Transverse colon (tissue), 4 donors: ENCODE measurements at regions not wholly inside any gene's neighbourhood (a gene's known extent, or its start where the extent isn't known, plus 50 kb on each side); places are given as distances from the start of the nearest gene placed in this dataset.

Experiments used
- DNase-seq: peaks from one replicate; pipeline ENCODE4 v3.0.0-alpha.2; 2019
- H3K27ac ChIP-seq, 4 donors: fragments of 200-600 bp; sonication (generic); 2 replicates each; pipeline ENCODE4 v1.5.1; 2016 to 2018; ENCODE audit warnings: inconsistent platforms in 4 of 4
- H3K27me3 ChIP-seq: fragments of 200-600 bp; sonication (generic); 2 replicates; pipeline ENCODE4 v1.5.1; 2017; ENCODE audit warnings: inconsistent platforms
- H3K36me3 ChIP-seq, 4 donors: fragments of 200-600 bp; sonication (generic); 2 replicates each; pipeline ENCODE4 v1.5.1; 2017 to 2019; ENCODE audit warnings: inconsistent platforms in 4 of 4
- H3K4me1 ChIP-seq, 4 donors: fragments of 200-600 bp; sonication (generic); 2 replicates each; pipeline ENCODE4 v1.5.1; 2017 to 2020; ENCODE audit warnings: inconsistent platforms in 4 of 4
- H3K4me3 ChIP-seq, 4 donors: fragments of 200-600 bp; sonication (generic); 1 replicate in 1 of 4; 2 replicates in 3 of 4; pipeline versions ENCODE4 v1.5.1 to v1.6.1; 2017 to 2019; ENCODE audit warnings: inconsistent platforms in 4 of 4
- H3K9me3 ChIP-seq, 2 donors: fragments of 200-600 bp; sonication (generic); 2 replicates each; pipeline ENCODE4 v1.5.1; 2017 to 2019; ENCODE audit warnings: inconsistent platforms in 2 of 2
- EP300 ChIP-seq: sonication (generic); formaldehyde crosslinking; IDR thresholded peaks from one replicate; pipeline ENCODE4 v1.6.1; 2017; ENCODE audit warnings: antibody characterized with exemption, low read depth
- POLR2A ChIP-seq: fragments of 450-650 bp; IDR thresholded peaks from one replicate; pipeline ENCODE4 v1.6.1; 2016; ENCODE audit warnings: antibody characterized with exemption, mild to moderate bottlenecking, moderate library complexity
- POLR2AphosphoS5 ChIP-seq, 3 donors: sonication (generic); formaldehyde crosslinking; IDR thresholded peaks; one replicate each; pipeline ENCODE4 v1.6.1; 2016; ENCODE audit warnings: antibody characterized with exemption in 3 of 3
- WGBS, 2 donors: methylation state at CpG; one replicate each; pipeline ENCODE4 v1.1.5; 2018; ENCODE audit warnings: low coverage in 1 of 2; 5-methylcytosine and 5-hydroxymethylcytosine counted together
- in situ Hi-C, 4 donors: fragments of 200-750 bp; cut with MboI; loops; one replicate each; pipeline versions ENCODE4 v1.15.0 to v1.15.1; 2017; ENCODE audit warnings: low sequenced_read_pairs in 3 of 4, low pct_ligation_motif_present in 1 of 4, low pct_unique_long_range_greater_than_20kb in 1 of 4
- intact Hi-C: fragments of 100-400 bp; cut with DNase I; formaldehyde crosslinking; loops from one replicate; pipeline ENCODE4 v1.15.1; 2023; ENCODE audit warnings: low total_unique reads
- TF ChIP-seq, protein P1 (sequence below), 5 experiments: fragments of 200-600 bp in 3 of 5; fragments of 450-650 bp in 2 of 5; sonication (generic) in 3 of 5; IDR thresholded peaks; 1 replicate in 2 of 5; 2 replicates in 3 of 5; pipeline ENCODE4 v1.5.1; 2016 to 2017; ENCODE audit warnings: antibody characterized with exemption in 5 of 5, inconsistent platforms in 3 of 5, mild to moderate bottlenecking in 2 of 5, moderate library complexity in 1 of 5

GRCh38 chr9:95771556-95772246 is 103.8 kb upstream of the ERCC6L2 start:
- WGBS, 2 donors = 37 to 39% methylated on average over 7 to 20 of the region's 20 CpGs
- Histone ChIP-seq H3K4me3 (no peak overlapping the region), H3K4me1 (peaks cover 10 to 30% (median 24%) of the 10 kb centered on the region in 4 donors), H3K27me3 (no peaks in the 10 kb centered on the region), H3K9me3 (no peaks in the 10 kb centered on the region), H3K36me3 (no peaks in the 10 kb centered on the region), H3K27ac (peak overlapping the region; percentile 78 to 86 (median 84))
- peak; percentile 24 for DNase-seq
- TF ChIP-seq POLR2A = no peak
- TF ChIP-seq POLR2AphosphoS5 (IDR thresholded peaks at IDR 0.05) = peak in 1 of 3 donors; percentile 13
- intact Hi-C loops = loop anchor here (10.0 kb wide), 2 partner anchors 103 to 443 kb away; partner anchors contain the start of gene ERCC6L2
- in situ Hi-C loops = no loop called here

- H3K4me3 ChIP-seq = no peak overlapping the region
- 53 to 68% methylated on average over 2 to 7 of the region's 7 CpGs for whole genome bisulfite sequencing, 2 donors
- H3K36me3 ChIP-seq = no peaks in the 10 kb centered on the region
- H3K4me1 ChIP-seq = peaks cover 10 to 30% (median 24%) of the 10 kb centered on the region in 4 donors
- no peak for DNase-seq
- in situ Hi-C loops = no loop called here
- H3K27ac ChIP-seq = peak overlapping the region in 3 of 4 donors; percentile 78 to 86 (median 86)
- TF ChIP-seq POLR2AphosphoS5 (IDR thresholded peaks at IDR 0.05) (no peak), POLR2A (no peak), EP300 (no peak)
- TF ChIP-seq, protein P1, sequence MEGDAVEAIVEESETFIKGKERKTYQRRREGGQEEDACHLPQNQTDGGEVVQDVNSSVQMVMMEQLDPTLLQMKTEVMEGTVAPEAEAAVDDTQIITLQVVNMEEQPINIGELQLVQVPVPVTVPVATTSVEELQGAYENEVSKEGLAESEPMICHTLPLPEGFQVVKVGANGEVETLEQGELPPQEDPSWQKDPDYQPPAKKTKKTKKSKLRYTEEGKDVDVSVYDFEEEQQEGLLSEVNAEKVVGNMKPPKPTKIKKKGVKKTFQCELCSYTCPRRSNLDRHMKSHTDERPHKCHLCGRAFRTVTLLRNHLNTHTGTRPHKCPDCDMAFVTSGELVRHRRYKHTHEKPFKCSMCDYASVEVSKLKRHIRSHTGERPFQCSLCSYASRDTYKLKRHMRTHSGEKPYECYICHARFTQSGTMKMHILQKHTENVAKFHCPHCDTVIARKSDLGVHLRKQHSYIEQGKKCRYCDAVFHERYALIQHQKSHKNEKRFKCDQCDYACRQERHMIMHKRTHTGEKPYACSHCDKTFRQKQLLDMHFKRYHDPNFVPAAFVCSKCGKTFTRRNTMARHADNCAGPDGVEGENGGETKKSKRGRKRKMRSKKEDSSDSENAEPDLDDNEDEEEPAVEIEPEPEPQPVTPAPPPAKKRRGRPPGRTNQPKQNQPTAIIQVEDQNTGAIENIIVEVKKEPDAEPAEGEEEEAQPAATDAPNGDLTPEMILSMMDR (IDR thresholded peaks at IDR 0.05) = no peak
- intact Hi-C loops = loop anchor here (10.0 kb wide), 2 partner anchors 104 to 444 kb away; partner anchors contain the start of gene ERCC6L2
- H3K27me3 ChIP-seq = no peaks in the 10 kb centered on the region
- H3K9me3 ChIP-seq = no peaks in the 10 kb centered on the region
Observed at GRCh38 chr9:95770653-95771131, 104.8 kb upstream of the ERCC6L2 start.

GRCh38 chr9:95769909-95770433 is 105.5 kb upstream of the ERCC6L2 start:
- peak overlapping the region in 2 of 4 donors; percentile 86 for H3K27ac ChIP-seq
- intact Hi-C loops (loop anchor here (10.0 kb wide), 2 partner anchors 105 to 445 kb away; partner anchors contain the start of gene ERCC6L2), in situ Hi-C loops (no loop called here)
- TF ChIP-seq, protein P1 (IDR thresholded peaks at IDR 0.05) = no peak
- TF ChIP-seq POLR2AphosphoS5 (IDR thresholded peaks at IDR 0.05) = no peak
- TF ChIP-seq EP300 = no peak
- TF ChIP-seq POLR2A = no peak
- H3K4me1 ChIP-seq = peaks cover 10 to 30% (median 24%) of the 10 kb centered on the region in 4 donors
- 88 to 91% methylated on average over 6 of the region's 6 CpGs for WGBS, 2 donors
- no peak for DNase-seq
- H3K27me3 ChIP-seq = no peaks in the 10 kb centered on the region
- H3K9me3 ChIP-seq = no peaks in the 10 kb centered on the region
- no peaks in the 10 kb centered on the region for H3K36me3 ChIP-seq
- H3K4me3 ChIP-seq = no peak overlapping the region

DNA sequence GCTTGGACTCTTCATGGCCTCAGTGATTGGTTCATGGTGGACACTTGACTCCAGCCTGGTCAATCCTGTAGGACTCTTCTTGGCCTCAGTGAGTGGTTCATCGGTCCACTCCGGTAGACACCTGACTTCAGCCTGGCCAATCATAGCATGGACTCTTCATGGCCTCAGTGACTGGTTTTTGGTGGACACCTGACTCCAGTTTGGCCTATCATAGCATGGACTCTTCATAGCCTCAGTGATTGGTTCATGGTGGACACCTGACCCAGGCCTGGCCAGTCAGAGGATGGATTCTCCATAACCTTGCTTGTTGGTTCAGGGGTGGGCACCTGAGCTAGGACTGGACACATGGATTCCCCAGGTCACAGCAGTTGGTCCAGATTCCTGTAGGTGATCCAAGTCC is 106.0 kb upstream of the ERCC6L2 start:
- intact Hi-C loops = no loop called here
- TF ChIP-seq POLR2AphosphoS5 (IDR thresholded peaks at IDR 0.05) (no peak), POLR2A (no peak), EP300 (no peak)
- TF ChIP-seq, protein P1 (IDR thresholded peaks at IDR 0.05) = no peak
- Histone ChIP-seq H3K4me1 (peaks cover 10 to 30% (median 24%) of the 10 kb centered on the region in 4 donors), H3K36me3 (no peaks in the 10 kb centered on the region), H3K9me3 (no peaks in the 10 kb centered on the region), H3K27me3 (no peaks in the 10 kb centered on the region), H3K4me3 (no peak overlapping the region), H3K27ac (no peak overlapping the region)
- DNase-seq = no peak
- in situ Hi-C loops = no loop called here
- WGBS, 2 donors = 93% methylated on average over 2 of the region's 2 CpGs; no CpG with 5 or more reads in 1 of the 2 donors
